ENCODE measurements at regions not wholly inside any gene's neighbourhood (a gene's known extent, or its start where the extent isn't known, plus 50 kb on each side); places are given as distances from the start of the nearest gene placed in this dataset.
A peak's percentile ranks its signal among the peaks of the same experiment; 100 is the strongest.

GRCh38 chr2:20561637-20562454 lies 89.1 kb downstream of the HS1BP3 start (continued):
- no peak for TF ChIP-seq ATF2 (CRISPR knock-in tag; IDR thresholded peaks at IDR 0.05)
- no peak for TF ChIP-seq ZNF431 (CRISPR knock-in tag; IDR thresholded peaks at IDR 0.05)
- TF ChIP-seq RCOR1 (IDR thresholded peaks at IDR 0.05; ENCODE audit: borderline replicate concordance in 1 of 2, low read depth in 2 of 2, low read length in 2 of 2), result peak in 1 of 2 experiments; percentile 17; a peak in 1 of 4 replicates
- no peak for TF ChIP-seq ZFP1 (CRISPR knock-in tag; IDR thresholded peaks at IDR 0.05)
- no peak for TF ChIP-seq MITF (IDR thresholded peaks at IDR 0.05)
- TF ChIP-seq HCFC1 (IDR thresholded peaks at IDR 0.05; ENCODE audit: low read depth, low read length), result no peak
- no peak for TF ChIP-seq HDGF (IDR thresholded peaks at IDR 0.05)
- no peak for TF ChIP-seq ZNF511 (CRISPR knock-in tag; IDR thresholded peaks at IDR 0.05)
- peak; percentile 82 for TF ChIP-seq JUN (IDR thresholded peaks at IDR 0.05; ENCODE audit: borderline replicate concordance, low read depth, low read length)
- no peak for TF ChIP-seq JUN (CRISPR knock-in tag; IDR thresholded peaks at IDR 0.05; ENCODE audit: borderline replicate concordance)
- TF ChIP-seq KDM4B (IDR thresholded peaks at IDR 0.05; ENCODE audit: borderline replicate concordance in 2 of 2, low read depth in 1 of 2), result no peak
- TF ChIP-seq ELF2 (CRISPR knock-in tag; IDR thresholded peaks at IDR 0.05), result no peak
- no peak for TF ChIP-seq ZNF146 (CRISPR knock-in tag; IDR thresholded peaks at IDR 0.05; ENCODE audit: unreplicated experiment)
- TF ChIP-seq ZFP91 (CRISPR knock-in tag; IDR thresholded peaks at IDR 0.05), result no peak
- TF ChIP-seq FOXA1 (IDR thresholded peaks at IDR 0.05; ENCODE audit: borderline replicate concordance), result no peak
- no peak for TF ChIP-seq ZBTB26 (CRISPR knock-in tag; IDR thresholded peaks at IDR 0.05)
- TF ChIP-seq CEBPB (tag; IDR thresholded peaks at IDR 0.05), result no peak
- TF ChIP-seq ATF1 (CRISPR knock-in tag; IDR thresholded peaks at IDR 0.05), result no peak
- 0 out of 2 replicates have a peak, but pooled peaks have one; percentile 15 for TF ChIP-seq ATF1 (tag; IDR thresholded peaks at IDR 0.05)
- no peak for TF ChIP-seq XRCC5 (IDR thresholded peaks at IDR 0.05; ENCODE audit: low read depth, low read length)
- peak; percentile 23; the same call in 1 of the 2 replicates for TF ChIP-seq DEAF1 (CRISPR knock-in tag; IDR thresholded peaks at IDR 0.05)
